IMR-90 (cell line): ENCODE measurements at regions not wholly inside any gene's neighbourhood (a gene's known extent, or its start where the extent isn't known, plus 50 kb on each side); places are given as distances from the start of the nearest gene placed in this dataset.

Experiments
- ATAC-seq: fragments of 200-7000 bp; cut with Tn5 transposase; 2 replicates; pipeline ENCODE4 v1.9.1; 2020; ENCODE audit warnings: low read depth, mild to moderate bottlenecking, moderate library complexity
- BruUV-seq: library from RNA; stranded (reverse); fragments of 400-500 nt; replicated peaks from 2 replicates; lab custom pipeline; 2021; lab: Mats Ljungman, UMichigan
- CTCF ChIA-PET: fragments of 300-600 bp; formaldehyde crosslinking; extraction: SDS; loops from one replicate; lab custom pipeline; 2021; ENCODE audit warnings: antibody characterized with exemption; lab: Yijun Ruan, JAX
- POLR2A ChIA-PET: fragments of 300-600 bp; sonication (Branson Sonifier 250); formaldehyde crosslinking; loops from one replicate; lab custom pipeline; 2022; ENCODE audit warnings: antibody characterized with exemption; ENCODE audit not compliant: unreplicated experiment; lab: Charles Lee
- DNase-seq: peaks from one replicate; pipeline ENCODE4 v3.0.0; 2013
- H2AFZ ChIP-seq: replicated peaks from 2 replicates; pipeline ENCODE3; 2013; ENCODE audit warnings: low read length, mild to moderate bottlenecking; ENCODE audit not compliant: poor library complexity
- H2AK5ac ChIP-seq: 2 replicates; pipeline ENCODE4 v1.6.1; 2013; ENCODE audit warnings: low read depth, low read length, inconsistent platforms
- H2AK9ac ChIP-seq: replicated peaks from 2 replicates; pipeline ENCODE3; 2013; ENCODE audit warnings: mild to moderate bottlenecking, low read depth, low read length, moderate library complexity; ENCODE audit not compliant: poor library complexity
- H2BK120ac ChIP-seq: 2 replicates; pipeline ENCODE4 v1.6.1; 2013; ENCODE audit warnings: low read depth, low read length, inconsistent platforms
- H2BK15ac ChIP-seq: 3 replicates; pipeline ENCODE4 v1.6.1; 2013; ENCODE audit warnings: low read depth, low read length, inconsistent platforms
- H2BK20ac ChIP-seq: 2 replicates; pipeline ENCODE4 v1.6.1; 2013; ENCODE audit warnings: low read depth, mild to moderate bottlenecking, inconsistent platforms, low read length, moderate library complexity
- H2BK5ac ChIP-seq: 2 replicates; pipeline ENCODE4 v1.6.1; 2013; ENCODE audit warnings: mild to moderate bottlenecking, low read depth, low read length, inconsistent platforms; ENCODE audit not compliant: poor library complexity, severe bottlenecking
- H3K14ac ChIP-seq: replicated peaks from 2 replicates; pipeline ENCODE4 v1.6.1; 2013; ENCODE audit warnings: low read depth, low read length, inconsistent platforms
- H3K18ac ChIP-seq: 2 replicates; pipeline ENCODE4 v1.6.1; 2013; ENCODE audit warnings: low read depth, low read length, control low read depth
- H3K23ac ChIP-seq: 2 replicates; pipeline ENCODE4 v1.6.1; 2013; ENCODE audit warnings: low read depth, low read length, inconsistent platforms
- H3K27ac ChIP-seq: 2 replicates; pipeline ENCODE4 v1.5.1; 2013; ENCODE audit warnings: mild to moderate bottlenecking, control low read depth, low read length; ENCODE audit not compliant: insufficient read depth
- H3K27me3 ChIP-seq: 2 replicates; pipeline ENCODE4 v1.6.1; 2013; ENCODE audit warnings: low read length; ENCODE audit not compliant: control insufficient read depth, insufficient read depth
- H3K36me3 ChIP-seq: 2 replicates; pipeline ENCODE4 v1.6.1; 2013; ENCODE audit warnings: low read length, mixed read lengths; ENCODE audit not compliant: control insufficient read depth, insufficient read depth
- H3K4ac ChIP-seq: 2 replicates; pipeline ENCODE4 v1.6.1; 2013; ENCODE audit warnings: low read depth, low read length, inconsistent platforms
- H3K4me1 ChIP-seq: 2 replicates; pipeline ENCODE4 v1.6.1; 2013; ENCODE audit warnings: low read length, mixed read lengths; ENCODE audit not compliant: control insufficient read depth, insufficient read depth
- H3K4me2 ChIP-seq: 2 replicates; pipeline ENCODE4 v1.6.1; 2013; ENCODE audit warnings: low read depth, mild to moderate bottlenecking, control low read depth, low read length, moderate library complexity
- H3K4me3 ChIP-seq: 2 replicates; pipeline ENCODE4 v1.5.1; 2013; ENCODE audit warnings: low read depth, mild to moderate bottlenecking, control low read depth, low read length, moderate library complexity; ENCODE audit not compliant: insufficient read depth
- H3K56ac ChIP-seq: 2 replicates; pipeline ENCODE4 v1.6.1; 2013; ENCODE audit warnings: low read length, inconsistent platforms; ENCODE audit not compliant: insufficient read depth; ENCODE audit errors: extremely low read depth
- H3K79me1 ChIP-seq, 2 experiments: 2 replicates each; pipeline ENCODE4 v1.6.1; 2013; ENCODE audit warnings: low read length in 2 of 2, inconsistent platforms in 1 of 2, low read depth in 1 of 2
- H3K9ac ChIP-seq: 2 replicates; pipeline ENCODE4 v1.6.1; 2013; ENCODE audit warnings: low read depth, low read length, control low read depth
- H3K9me1 ChIP-seq: 2 replicates; pipeline ENCODE4 v1.6.1; 2013; ENCODE audit warnings: low read length, inconsistent platforms; ENCODE audit not compliant: insufficient read depth
- H3K9me3 ChIP-seq: 2 replicates; pipeline ENCODE4 v1.6.1; 2013; ENCODE audit warnings: low read length; ENCODE audit not compliant: control insufficient read depth, insufficient read depth
- H4K20me1 ChIP-seq: 2 replicates; pipeline ENCODE4 v1.6.1; 2013; ENCODE audit warnings: low read length, inconsistent platforms; ENCODE audit not compliant: insufficient read depth
- H4K5ac ChIP-seq: 2 replicates; pipeline ENCODE4 v1.6.1; 2013; ENCODE audit warnings: mild to moderate bottlenecking, low read depth, low read length, control low read depth
- H4K8ac ChIP-seq, 2 experiments: 2 replicates each; pipeline ENCODE4 v1.6.1; 2013; ENCODE audit warnings: low read depth in 2 of 2, low read length in 2 of 2, control low read depth in 1 of 2, inconsistent platforms in 1 of 2
- H4K91ac ChIP-seq: 2 replicates; pipeline ENCODE4 v1.6.1; 2013; ENCODE audit warnings: low read depth, low read length, inconsistent platforms; ENCODE audit not compliant: insufficient read depth
- BHLHE40 ChIP-seq: fragments of 150-350 bp; IDR thresholded peaks from 2 replicates; pipeline ENCODE4 v1.6.1; 2016; ENCODE audit warnings: mild to moderate bottlenecking, low read depth, low read length
- CEBPB ChIP-seq: IDR thresholded peaks from 2 replicates; pipeline ENCODE4 v1.6.1; 2012; ENCODE audit warnings: low read depth, low read length, improper control_type of control experiment
- MAFK ChIP-seq: IDR thresholded peaks from 2 replicates; pipeline ENCODE4 v1.6.1; 2012; ENCODE audit warnings: low read depth, low read length, improper control_type of control experiment
- MAZ ChIP-seq: IDR thresholded peaks from 2 replicates; pipeline ENCODE4 v1.6.1; 2012; ENCODE audit warnings: low read depth, mild to moderate bottlenecking, low read length, improper control_type of control experiment, moderate library complexity, borderline replicate concordance
- RAD21 ChIP-seq: IDR thresholded peaks from 2 replicates; pipeline ENCODE4 v1.6.1; 2012; ENCODE audit warnings: low read length, improper control_type of control experiment
- WGBS, 2 experiments: methylation state at CpG; one replicate each; pipeline versions ENCODE4 v1.1.5 to v1.1.7; 2013; ENCODE audit warnings: missing lambda C conversion rate in 2 of 2; ENCODE audit not compliant: insufficient read length in 1 of 2; ENCODE audit errors: extremely low coverage in 2 of 2; 5-methylcytosine and 5-hydroxymethylcytosine counted together
- dilution Hi-C: fragments of 300-500 bp; cut with HindIII; formaldehyde crosslinking; loops from one replicate; pipeline ENCODE4 v1.14.3; 2018; ENCODE audit warnings: low sequenced_read_pairs; ENCODE audit not compliant: unreplicated experiment
- in situ Hi-C: fragments of 300-500 bp; cut with MboI; formaldehyde crosslinking; loops from 3 replicates; pipeline ENCODE4 v1.14.3; 2019; ENCODE audit warnings: low sequenced_read_pairs, inconsistent platforms, mixed read lengths
- intact Hi-C: fragments of 100-400 bp; cut with micrococcal nuclease; formaldehyde crosslinking; loops from 2 replicates; pipeline ENCODE4 v1.10.0; 2022

DNA sequence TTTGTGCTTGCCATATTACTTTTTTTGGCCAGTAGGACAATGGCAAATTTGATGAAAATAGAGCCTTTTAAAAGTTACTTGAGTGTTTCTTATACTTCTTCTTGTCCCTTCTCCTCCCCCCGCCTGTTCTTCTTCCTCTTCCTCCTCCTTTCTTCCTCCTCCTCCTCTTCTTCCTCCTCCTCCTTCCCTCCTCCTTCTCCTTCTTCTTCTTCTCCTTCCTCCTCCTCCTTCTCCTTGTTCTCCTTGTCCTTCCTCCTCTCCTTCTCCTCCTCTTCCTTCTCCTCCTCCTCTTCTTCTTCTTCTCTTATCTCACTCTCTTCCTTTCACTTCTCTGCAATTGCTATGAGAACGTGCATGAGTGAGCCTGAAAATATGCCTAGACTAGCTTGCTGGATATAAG, 466.2 kb upstream of the NR5A2 start:
- no TSS peak for BruUV-seq
- Histone ChIP-seq H2AK5ac (no peak overlapping the region), H3K4me2 (no peak overlapping the region), H3K56ac (no peak overlapping the region), H3K79me1 (no peaks in the 10 kb centered on the region), H3K4ac (no peak overlapping the region), H3K9me3 (no peaks in the 10 kb centered on the region), H3K27me3 (no peaks in the 10 kb centered on the region), H2BK15ac (no peak overlapping the region), H4K8ac (no peak overlapping the region), H3K4me3 (no peak overlapping the region), H4K5ac (no peak overlapping the region), H3K23ac (no peak overlapping the region), H2AFZ (no peak overlapping the region), H2BK5ac (no peak overlapping the region), H3K14ac (no peak overlapping the region), H2BK20ac (no peak overlapping the region), H3K18ac (no peak overlapping the region), H3K36me3 (no peaks in the 10 kb centered on the region), H3K27ac (no peak overlapping the region), H2AK9ac (no peak overlapping the region), H3K9ac (no peak overlapping the region), H4K20me1 (no peaks in the 10 kb centered on the region), H2BK120ac (no peak overlapping the region), H3K4me1 (no peaks in the 10 kb centered on the region), H4K91ac (no peak overlapping the region), H3K9me1 (no peaks in the 10 kb centered on the region)
- 78% methylated on average over 1 of the region's 2 CpGs; no CpG with 5 or more reads in 1 of the 2 experiments for WGBS, 2 experiments
- no peak for ATAC-seq
- no peak for TF ChIP-seq CEBPB
- TF ChIP-seq MAFK = no peak
- TF ChIP-seq RAD21 = no peak
- TF ChIP-seq BHLHE40 = no peak
- no peak for TF ChIP-seq MAZ
- intact Hi-C loops = no loop called here
- dilution Hi-C loops = no loop called here
- CTCF ChIA-PET = no interaction called here
- no peak for DNase-seq
- in situ Hi-C loops = no loop called here
- POLR2A ChIA-PET = no interaction called here
